Spleen (tissue), 11 donors: ENCODE measurements at regions not wholly inside any gene's neighbourhood (a gene's known extent, or its start where the extent isn't known, plus 50 kb on each side); places are given as distances from the start of the nearest gene placed in this dataset.

Experiments used
- DNase-seq: peaks from one replicate; pipeline ENCODE4 v3.0.0-alpha.2; 2020
- H3K27ac ChIP-seq, 8 donors: fragments of 200-600 bp; sonication (generic) in 7 of 8; 1 replicate in 4 of 8; 2 replicates in 4 of 8; pipeline versions ENCODE4 v1.5.0 to v1.8.0; 2016 to 2021; ENCODE audit warnings: inconsistent platforms in 4 of 8, mild to moderate bottlenecking in 4 of 8, moderate library complexity in 1 of 8
- H3K27me3 ChIP-seq, 7 donors: fragments of 200-600 bp; sonication (generic) in 6 of 7; replicated peaks in 1 of 7; 1 replicate in 4 of 7; 2 replicates in 3 of 7; pipeline versions ENCODE4 v1.5.0 to v1.8.0; 2016 to 2021; ENCODE audit warnings: inconsistent platforms in 3 of 7, mild to moderate bottlenecking in 1 of 7
- H3K36me3 ChIP-seq, 6 donors: fragments of 200-600 bp; sonication (generic) in 5 of 6; 1 replicate in 4 of 6; 2 replicates in 2 of 6; pipeline versions ENCODE4 v1.5.0 to v1.8.0; 2016 to 2021; ENCODE audit warnings: inconsistent platforms in 2 of 6
- H3K4me1 ChIP-seq, 6 donors: fragments of 200-600 bp; sonication (generic) in 5 of 6; 1 replicate in 3 of 6; 2 replicates in 3 of 6; pipeline versions ENCODE4 v1.5.0 to v1.8.0; 2016 to 2021; ENCODE audit warnings: inconsistent platforms in 3 of 6
- H3K4me3 ChIP-seq, 8 donors: fragments of 200-600 bp; sonication (generic) in 7 of 8; 1 replicate in 4 of 8; 2 replicates in 4 of 8; pipeline versions ENCODE4 v1.5.0 to v1.8.0; 2016 to 2021; ENCODE audit warnings: inconsistent platforms in 4 of 8, mild to moderate bottlenecking in 4 of 8, moderate library complexity in 2 of 8
- H3K9me3 ChIP-seq, 8 donors: fragments of 200-600 bp; sonication (generic) in 7 of 8; 1 replicate in 4 of 8; 2 replicates in 4 of 8; pipeline versions ENCODE4 v1.5.0 to v1.8.0; 2016 to 2021; ENCODE audit warnings: inconsistent platforms in 4 of 8
- CTCF ChIP-seq, 11 experiments: fragments of 200-600 bp in 7 of 11; fragments of 450-650 bp in 4 of 11; sonication (generic) in 4 of 11; IDR thresholded peaks in 8 of 11; conservative IDR thresholded peaks in 3 of 11; 1 replicate in 7 of 11; 2 replicates in 4 of 11; pipeline versions ENCODE4 v1.4.0 to v1.8.0; 2016 to 2021; ENCODE audit warnings: antibody characterized with exemption in 11 of 11, inconsistent platforms in 4 of 11, mild to moderate bottlenecking in 1 of 11
- POLR2A ChIP-seq, 3 donors: fragments of 450-650 bp; IDR thresholded peaks; one replicate each; pipeline ENCODE4 v1.5.1; 2017; ENCODE audit warnings: antibody characterized with exemption in 3 of 3, mild to moderate bottlenecking in 1 of 3
- POLR2AphosphoS5 ChIP-seq, 3 donors: sonication (generic); formaldehyde crosslinking; IDR thresholded peaks; one replicate each; pipeline ENCODE4 v1.5.1; 2017; ENCODE audit warnings: antibody characterized with exemption in 3 of 3
- WGBS, 5 donors: extraction: QIAGEN DNeasy Blood & Tissue Kit in 3 of 5; methylation state at CpG; one replicate each; pipeline versions ENCODE4 v1.1.5 to v1.1.7; 2013 to 2018; 5-methylcytosine and 5-hydroxymethylcytosine counted together
- intact Hi-C: fragments of 100-400 bp; cut with DNase I; formaldehyde crosslinking; loops from one replicate; pipeline ENCODE4 v1.15.0; 2023; ENCODE audit warnings: low total_unique reads
- donor health status: healthy with polysubstance abuse.
- donor health status: DM: no; HTN: no; CAD: no; lungs with moderate emphysema.
- donor health status: DM: no; HTN: no; CAD: no.
- donor health status: Bipolar disorder and iron deficiency.
- donor health status: healthy.
- donor health status: DM: no; HTN: no; CAD: no.
- donor health status: DM: yes; HTN: yes; CAD: no.

GRCh38 chr2:156021146-156022040 lies 311.1 kb downstream of the NR4A2 start:
- Histone ChIP-seq H3K27ac (no peak overlapping the region), H3K4me3 (no peak overlapping the region), H3K36me3 (no peaks in the 10 kb centered on the region), H3K4me1 (no peaks in the 10 kb centered on the region), H3K9me3 (no peaks in the 10 kb centered on the region), H3K27me3 (no peaks in the 10 kb centered on the region)
- 61 to 75% (median 68%) methylated on average over 3 of the region's 3 CpGs for WGBS, 5 donors
- intact Hi-C loops: no loop called here
- no peak for TF ChIP-seq CTCF (IDR thresholded peaks at IDR 0.05 in 8 of 11, conservative IDR thresholded peaks at IDR 0.05 in 3 of 11)
- no peak for TF ChIP-seq POLR2A (IDR thresholded peaks at IDR 0.05)
- no peak for TF ChIP-seq POLR2AphosphoS5 (IDR thresholded peaks at IDR 0.05)
- DNase-seq: no peak

GRCh38 chr2:156019341-156019740 lies 313.2 kb downstream of the NR4A2 start:
- DNase-seq: no peak
- H3K27ac ChIP-seq: no peak overlapping the region
- 87 to 96% (median 93%) methylated on average over 2 of the region's 2 CpGs for WGBS, 5 donors
- H3K9me3 ChIP-seq: no peaks in the 10 kb centered on the region
- H3K36me3 ChIP-seq: no peaks in the 10 kb centered on the region
- TF ChIP-seq CTCF (IDR thresholded peaks at IDR 0.05 in 8 of 11, conservative IDR thresholded peaks at IDR 0.05 in 3 of 11) (no peak), POLR2AphosphoS5 (IDR thresholded peaks at IDR 0.05) (no peak), POLR2A (IDR thresholded peaks at IDR 0.05) (no peak)
- intact Hi-C loops: no loop called here
- no peaks in the 10 kb centered on the region for H3K27me3 ChIP-seq
- H3K4me1 ChIP-seq: no peaks in the 10 kb centered on the region
- H3K4me3 ChIP-seq: no peak overlapping the region

GRCh38 chr2:156017341-156017885 lies 315.1 kb downstream of the NR4A2 start:
- Histone ChIP-seq H3K4me3 (no peak overlapping the region), H3K27me3 (no peaks in the 10 kb centered on the region), H3K27ac (no peak overlapping the region), H3K36me3 (no peaks in the 10 kb centered on the region), H3K9me3 (no peaks in the 10 kb centered on the region), H3K4me1 (no peaks in the 10 kb centered on the region)
- no peak for TF ChIP-seq POLR2AphosphoS5 (IDR thresholded peaks at IDR 0.05)
- TF ChIP-seq CTCF (IDR thresholded peaks at IDR 0.05 in 8 of 11, conservative IDR thresholded peaks at IDR 0.05 in 3 of 11): no peak
- no peak for TF ChIP-seq POLR2A (IDR thresholded peaks at IDR 0.05)
- 68 to 90% (median 85%) methylated on average over 1 of the region's 1 CpG for WGBS, 5 donors
- no peak for DNase-seq
- intact Hi-C loops: no loop called here

GRCh38 chr2:156009293-156009692 lies 323.2 kb downstream of the NR4A2 start:
- WGBS, 5 donors: 77 to 91% (median 80%) methylated on average over 2 of the region's 2 CpGs
- Histone ChIP-seq H3K27me3 (no peaks in the 10 kb centered on the region), H3K9me3 (peaks cover 0 to 11% (median 5%) of the 10 kb centered on the region in 8 donors), H3K4me3 (no peak overlapping the region), H3K4me1 (no peaks in the 10 kb centered on the region), H3K36me3 (no peaks in the 10 kb centered on the region), H3K27ac (no peak overlapping the region)
- intact Hi-C loops: no loop called here
- DNase-seq: no peak
- TF ChIP-seq POLR2A (IDR thresholded peaks at IDR 0.05) (no peak), CTCF (IDR thresholded peaks at IDR 0.05 in 8 of 11, conservative IDR thresholded peaks at IDR 0.05 in 3 of 11) (no peak), POLR2AphosphoS5 (IDR thresholded peaks at IDR 0.05) (no peak)
